HEK293T (cell line): ENCODE measurements at regions not wholly inside any gene's neighbourhood (a gene's known extent, or its start where the extent isn't known, plus 50 kb on each side); places are given as distances from the start of the nearest gene placed in this dataset.

ENCODE experiments used
- ARNT ChIP-seq: fragments of 450-650 bp; IDR thresholded peaks from 2 replicates; pipeline ENCODE4 v1.6.1; 2017; ENCODE audit warnings: mild to moderate bottlenecking
- BHLHE40 ChIP-seq: fragments of 450-650 bp; IDR thresholded peaks from 2 replicates; pipeline ENCODE4 v1.6.1; 2016; ENCODE audit warnings: mild to moderate bottlenecking, moderate library complexity, borderline replicate concordance
- ELF4 ChIP-seq: fragments of 450-650 bp; IDR thresholded peaks from 2 replicates; pipeline ENCODE4 v1.6.1; 2017; ENCODE audit warnings: antibody characterized with exemption
- FOXA1 ChIP-seq: fragments of 450-650 bp; IDR thresholded peaks from 2 replicates; pipeline ENCODE4 v1.6.1; 2016; ENCODE audit warnings: mild to moderate bottlenecking
- FOXK2 ChIP-seq: fragments of 450-650 bp; IDR thresholded peaks from 2 replicates; pipeline ENCODE4 v1.6.1; 2016; ENCODE audit warnings: mild to moderate bottlenecking
- FOXM1 ChIP-seq: fragments of 450-650 bp; IDR thresholded peaks from 2 replicates; pipeline ENCODE4 v1.6.1; 2017; ENCODE audit warnings: mild to moderate bottlenecking, borderline replicate concordance
- HDGF ChIP-seq: fragments of 450-650 bp; IDR thresholded peaks from 2 replicates; pipeline ENCODE4 v1.6.1; 2017; ENCODE audit warnings: antibody characterized with exemption, borderline replicate concordance
- NFRKB ChIP-seq: fragments of 450-650 bp; IDR thresholded peaks from 2 replicates; pipeline ENCODE4 v1.6.1; 2016; ENCODE audit warnings: mild to moderate bottlenecking, moderate library complexity
- PKNOX1 ChIP-seq: fragments of 450-650 bp; IDR thresholded peaks from 2 replicates; pipeline ENCODE4 v1.6.1; 2016
- SP1 ChIP-seq: fragments of 450-650 bp; IDR thresholded peaks from 2 replicates; pipeline ENCODE4 v1.6.1; 2017
- ZNF384 ChIP-seq: fragments of 450-650 bp; IDR thresholded peaks from 2 replicates; pipeline ENCODE4 v1.6.1; 2016

- no peak for TF ChIP-seq SP1
- no peak for TF ChIP-seq ZNF384
- no peak for TF ChIP-seq FOXK2
- TF ChIP-seq ELF4, result no peak
- TF ChIP-seq NFRKB, result no peak
- TF ChIP-seq PKNOX1, result no peak
- no peak for TF ChIP-seq BHLHE40
- TF ChIP-seq ARNT, result no peak
- no peak for TF ChIP-seq HDGF
- TF ChIP-seq FOXM1, result no peak
- TF ChIP-seq FOXA1, result no peak
Observed at GRCh38 chr17:72479113-72479512, 358.3 kb downstream of the SOX9 start.
